Tongue (tissue), 1 donor: ENCODE measurements at regions not wholly inside any gene's neighbourhood (a gene's known extent, or its start where the extent isn't known, plus 50 kb on each side); places are given as distances from the start of the nearest gene placed in this dataset.

Experiments
- DNase-seq: peaks from one replicate; pipeline ENCODE4 v3.0.0-alpha.2; 2015

DNA sequence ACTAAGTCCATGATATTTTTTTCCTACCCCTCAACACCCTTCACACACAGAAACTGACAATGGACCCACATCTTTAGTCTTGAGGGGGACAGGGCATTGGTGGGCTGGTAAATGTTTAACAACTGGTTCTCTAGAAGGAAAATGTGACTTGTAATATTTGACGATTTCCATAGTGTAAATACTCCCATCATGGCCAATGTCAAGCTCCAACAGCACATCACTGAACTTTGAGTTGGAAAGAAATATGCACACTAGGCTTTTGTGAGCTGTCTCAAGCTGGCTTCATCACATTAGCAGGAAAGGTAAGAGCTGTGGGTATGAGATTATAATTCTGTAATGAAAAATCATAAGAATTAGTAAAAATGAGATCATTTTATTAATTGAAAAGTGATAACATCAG lies 189.9 kb upstream of the PRLR start:
- no peak for DNase-seq

DNA sequence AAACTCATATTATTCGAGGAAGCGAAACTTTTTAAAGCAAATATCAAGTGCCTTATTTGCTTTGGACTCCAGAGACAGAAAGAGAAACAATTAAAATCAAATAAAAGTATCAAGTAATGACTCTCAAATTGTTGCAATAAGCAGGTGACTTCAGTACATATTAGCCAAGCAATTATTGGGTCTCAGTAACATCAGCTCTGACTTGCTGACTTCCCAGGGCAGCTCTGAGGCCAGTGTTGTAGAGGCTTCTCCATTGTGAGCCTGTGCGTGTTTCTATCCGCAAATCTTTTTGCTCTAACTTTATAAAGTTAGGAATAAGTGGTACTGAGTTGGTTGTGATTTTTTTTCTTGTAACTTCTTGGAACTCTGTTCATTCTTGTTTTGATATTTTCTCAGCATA lies 186.8 kb upstream of the PRLR start:
- DNase-seq: no peak

DNA sequence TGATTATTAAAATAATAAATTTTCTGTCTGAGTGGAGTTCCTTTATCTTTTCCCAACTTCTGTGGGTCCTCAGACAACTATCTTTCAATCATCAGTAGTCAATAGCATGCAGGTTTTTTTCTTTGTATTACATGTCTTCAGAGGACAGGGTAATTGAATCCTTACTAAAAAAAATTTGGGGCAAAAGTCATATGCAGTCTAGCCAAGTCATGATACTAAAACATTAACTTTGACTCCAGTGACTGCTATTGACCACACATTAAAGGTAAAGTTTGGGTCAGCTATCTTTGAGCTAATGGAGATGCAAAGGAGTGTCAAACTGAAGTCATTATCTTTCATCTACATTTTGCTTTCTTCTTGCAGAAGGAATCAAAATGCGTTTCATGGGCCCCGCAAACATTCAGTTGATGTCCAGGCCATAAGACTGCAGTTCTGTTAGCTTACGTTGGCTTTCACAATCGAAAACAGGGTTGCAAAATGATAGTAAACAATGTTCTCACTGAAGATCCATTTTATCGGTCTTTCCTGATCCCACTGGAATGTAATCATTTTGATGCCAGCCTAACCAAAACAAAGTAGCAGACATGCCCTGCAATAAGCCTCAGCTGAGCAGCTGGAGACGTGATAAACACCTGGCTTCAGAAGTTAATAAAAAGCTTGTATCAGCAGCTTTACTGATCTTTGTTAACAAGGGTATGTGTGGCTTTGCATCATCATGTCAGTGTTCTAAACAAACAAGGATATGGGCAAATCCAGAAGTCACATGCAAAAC lies 186.1 kb upstream of the PRLR start:
- DNase-seq: no peak

DNA sequence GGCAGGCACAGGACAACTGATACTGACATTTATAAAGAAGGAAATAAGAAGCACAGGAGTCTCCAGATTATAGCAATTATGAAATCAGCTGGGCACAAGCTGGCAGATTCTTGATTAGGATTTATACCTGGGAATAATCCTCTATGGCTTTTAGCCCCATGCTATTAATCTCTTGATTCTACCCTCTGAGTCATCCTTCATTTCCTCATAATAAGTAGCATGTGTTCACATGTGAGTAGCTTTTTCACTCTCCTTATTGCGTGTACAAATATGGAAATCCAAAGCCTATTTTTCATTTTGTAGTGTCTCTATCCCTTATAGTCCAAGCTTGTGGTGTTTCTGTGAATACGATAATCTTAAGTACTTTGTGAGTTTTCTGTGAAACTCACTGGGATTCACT lies 185.0 kb upstream of the PRLR start:
- DNase-seq: no peak

DNA sequence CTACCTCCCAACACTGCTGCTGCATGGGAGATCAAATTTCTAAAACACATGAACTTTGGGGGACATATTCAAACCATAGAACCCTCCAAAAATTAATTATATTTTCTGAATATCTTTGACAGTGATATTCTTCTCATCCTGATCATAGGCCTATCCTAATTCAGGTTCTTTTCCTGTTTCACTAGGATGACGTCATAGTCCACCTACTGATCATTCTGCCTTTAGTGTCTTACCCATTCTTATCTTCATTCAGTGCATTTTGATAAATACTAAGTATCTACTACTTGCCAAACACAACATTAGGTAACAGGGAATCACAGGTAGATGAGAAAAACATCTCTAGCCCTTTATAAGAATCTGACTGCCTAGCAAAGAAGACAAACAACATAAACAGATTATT lies 179.1 kb upstream of the PRLR start:
- DNase-seq: no peak

DNA sequence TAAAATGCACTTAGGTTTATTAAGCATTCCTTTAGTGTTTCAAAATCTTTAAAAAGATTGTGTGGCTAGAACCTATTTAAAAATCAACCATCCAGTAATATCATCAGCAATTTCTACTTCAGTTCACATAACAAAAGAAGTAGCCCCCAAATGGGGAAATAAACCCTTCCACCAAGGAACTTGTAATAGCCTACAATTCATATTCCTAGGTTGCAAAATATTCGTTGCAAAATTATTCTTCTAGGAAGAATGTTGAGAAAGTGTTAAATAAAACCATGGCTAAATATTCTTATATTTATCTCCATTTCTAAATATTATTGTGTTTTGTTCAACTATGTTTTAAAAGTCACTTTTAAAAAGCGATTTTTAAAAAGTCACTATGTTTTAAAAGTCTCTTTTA lies 177.9 kb upstream of the PRLR start:
- DNase-seq: no peak

DNA sequence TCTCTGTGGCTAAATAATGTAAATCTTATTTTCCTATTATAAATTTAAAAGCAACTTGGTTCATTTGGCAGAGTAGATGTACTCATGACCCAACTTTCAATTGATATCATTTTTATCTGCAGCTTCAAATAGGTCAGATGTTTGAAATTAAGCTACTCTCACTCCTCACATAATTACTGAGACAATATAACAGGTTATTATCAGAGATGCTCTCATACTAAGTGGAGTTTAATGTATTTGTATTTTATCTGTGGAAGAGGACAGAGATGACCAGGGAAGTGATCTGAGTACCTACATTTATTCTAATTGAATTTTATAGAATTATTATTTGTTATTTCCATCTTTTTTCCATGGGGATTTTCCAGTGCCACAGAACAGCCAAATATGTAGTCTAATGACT lies 177.4 kb upstream of the PRLR start:
- no peak for DNase-seq

DNA sequence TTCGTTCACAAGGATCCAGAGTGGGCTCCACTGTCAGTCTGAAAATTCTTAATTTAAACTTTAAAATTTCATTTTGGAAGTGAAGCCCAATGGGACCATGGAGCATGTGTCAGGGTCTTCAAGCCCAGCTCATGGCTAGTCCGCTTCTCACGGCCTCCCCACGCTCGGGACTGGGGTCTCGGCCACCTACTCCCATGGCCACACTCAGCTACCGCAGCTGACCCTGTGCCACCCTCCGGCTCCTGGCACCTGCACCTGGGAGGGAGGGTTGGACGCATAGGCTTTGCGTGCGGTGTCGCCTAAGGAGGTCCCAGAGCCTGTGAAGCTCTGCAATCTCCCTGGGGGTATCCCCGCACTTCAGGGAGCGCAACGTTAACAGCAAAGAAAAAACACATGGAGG lies 175.7 kb upstream of the PRLR start:
- no peak for DNase-seq

DNA sequence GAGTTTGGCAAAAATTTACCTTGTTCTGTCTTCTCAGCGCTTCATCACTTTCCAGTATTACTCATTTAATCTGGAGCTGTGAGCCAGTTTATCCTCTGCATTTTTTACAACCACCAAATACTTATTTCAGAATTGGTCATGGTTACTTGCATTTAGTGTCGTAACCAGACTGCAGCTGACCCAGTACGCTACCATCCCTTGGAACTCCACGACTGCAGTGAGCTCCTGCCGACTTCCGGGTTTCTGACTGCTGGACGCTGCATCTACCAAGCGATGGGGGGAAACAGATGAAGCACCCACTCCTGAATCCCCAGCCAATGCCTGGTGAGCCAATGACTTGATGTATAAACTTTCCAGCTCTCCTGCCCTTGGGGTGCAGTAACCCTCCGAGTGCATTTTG lies 174.4 kb upstream of the PRLR start:
- DNase-seq: no peak

DNA sequence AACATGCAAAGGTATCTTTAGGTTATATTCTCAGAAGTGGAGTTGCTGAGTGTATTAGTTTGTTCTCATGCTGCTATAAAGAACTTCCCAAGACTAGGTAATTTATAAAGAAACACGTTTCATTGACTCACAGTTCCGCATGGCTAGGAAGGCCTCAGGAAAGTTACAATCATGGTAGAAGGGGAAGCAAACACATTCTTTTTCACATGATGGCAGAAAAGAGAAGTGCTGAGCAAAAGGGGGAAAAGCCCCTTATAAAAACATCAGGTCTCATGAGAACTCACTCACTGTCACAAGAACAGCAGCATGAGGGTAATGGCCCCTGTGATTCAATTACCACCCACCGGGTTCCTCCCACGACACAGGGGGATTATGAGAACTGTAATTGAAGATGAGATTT lies 163.6 kb upstream of the PRLR start:
- DNase-seq: no peak

DNA sequence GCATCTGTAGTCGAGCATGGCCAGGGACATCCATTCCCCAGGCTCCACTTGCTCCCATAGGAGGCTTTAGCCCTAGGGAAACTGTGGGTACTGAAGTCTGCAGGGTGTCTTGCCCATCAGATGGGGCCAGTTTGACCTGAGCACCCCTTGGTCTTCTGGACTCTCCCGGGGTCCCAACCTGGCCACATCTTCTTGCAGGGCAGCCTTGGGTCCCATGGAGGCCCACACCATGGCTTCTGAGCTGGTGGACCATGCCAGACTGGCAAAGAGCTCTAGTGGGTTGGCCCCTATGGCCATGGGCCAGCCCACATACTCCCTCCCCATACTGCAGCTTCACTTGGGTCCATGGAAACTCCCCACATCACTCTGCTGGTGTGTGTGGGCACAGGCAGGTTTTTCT lies 154.4 kb upstream of the PRLR start:
- no peak for DNase-seq

DNA sequence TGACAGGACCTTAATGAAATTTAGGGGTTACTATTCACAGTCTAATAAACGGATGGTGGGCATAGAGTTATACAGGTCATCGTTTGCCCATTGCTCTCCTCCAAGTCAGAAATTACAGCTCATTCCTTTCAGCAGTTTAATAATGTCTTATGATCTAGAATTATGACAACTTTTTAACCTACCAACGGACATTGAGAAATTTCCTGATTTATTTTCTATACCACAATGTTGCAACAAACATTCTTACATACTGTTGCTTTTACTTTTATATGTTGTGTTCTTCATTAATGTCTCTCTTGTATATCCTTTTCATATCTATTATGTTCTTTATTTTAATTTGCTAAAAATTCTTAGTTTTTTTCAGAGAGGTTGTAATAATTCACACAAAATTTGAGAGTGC lies 152.8 kb upstream of the PRLR start:
- no peak for DNase-seq

DNA sequence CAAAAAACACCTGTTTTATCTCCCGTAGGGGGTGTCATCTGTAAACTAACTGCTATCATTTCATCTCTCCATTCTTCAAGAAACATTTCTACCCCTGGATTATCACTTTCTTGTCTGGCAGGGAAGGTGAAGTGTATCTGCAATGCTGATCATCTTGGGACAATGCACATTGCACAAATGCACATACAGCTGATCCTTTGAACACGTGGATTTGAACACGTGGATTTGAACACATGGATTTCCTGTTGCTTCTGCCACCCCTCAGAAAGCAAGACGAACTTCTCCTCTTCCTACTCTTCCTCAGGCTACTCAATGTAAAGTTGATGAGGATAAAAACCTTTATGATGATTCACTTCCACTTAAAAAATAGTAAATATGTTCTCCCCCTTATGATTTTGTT lies 147.4 kb upstream of the PRLR start:
- DNase-seq: no peak

DNA sequence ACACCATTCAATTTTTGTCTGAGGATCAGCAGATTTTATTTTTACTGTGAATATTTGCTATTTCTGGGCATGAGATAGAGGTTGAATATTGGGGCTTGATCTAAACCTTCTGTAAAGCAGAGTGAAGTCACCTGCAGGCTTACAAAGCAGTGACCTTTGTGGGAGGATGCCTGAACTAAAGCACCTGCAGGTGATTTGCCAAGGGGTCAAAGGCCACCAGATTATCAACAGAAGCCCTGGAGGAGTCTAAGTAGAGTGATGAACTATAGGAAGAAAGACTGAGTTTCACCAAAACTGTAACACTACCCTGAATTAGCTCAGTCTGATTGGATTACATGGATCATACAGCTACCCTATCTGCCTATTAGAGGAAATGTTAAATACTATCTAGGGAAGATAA lies 144.3 kb upstream of the PRLR start:
- DNase-seq: no peak

DNA sequence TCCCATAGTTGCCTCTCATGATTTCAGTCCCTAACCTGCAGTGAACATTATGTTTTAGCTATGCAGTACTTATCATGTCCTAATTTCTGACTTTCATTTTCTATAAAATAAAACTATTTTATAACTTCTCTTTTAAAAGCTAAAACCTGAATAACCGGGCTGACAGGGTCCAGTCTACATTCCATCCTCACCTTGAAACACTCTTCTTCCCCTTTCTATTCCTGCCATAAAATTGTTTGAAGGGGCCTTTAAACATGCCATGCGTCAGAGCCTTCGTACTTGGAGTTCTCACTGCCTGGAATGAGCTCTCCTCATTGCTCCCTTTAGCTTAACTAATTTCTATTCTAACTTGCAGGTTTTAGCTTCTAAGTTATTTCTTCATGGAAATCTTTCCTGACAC lies 143.0 kb upstream of the PRLR start:
- no peak for DNase-seq

DNA sequence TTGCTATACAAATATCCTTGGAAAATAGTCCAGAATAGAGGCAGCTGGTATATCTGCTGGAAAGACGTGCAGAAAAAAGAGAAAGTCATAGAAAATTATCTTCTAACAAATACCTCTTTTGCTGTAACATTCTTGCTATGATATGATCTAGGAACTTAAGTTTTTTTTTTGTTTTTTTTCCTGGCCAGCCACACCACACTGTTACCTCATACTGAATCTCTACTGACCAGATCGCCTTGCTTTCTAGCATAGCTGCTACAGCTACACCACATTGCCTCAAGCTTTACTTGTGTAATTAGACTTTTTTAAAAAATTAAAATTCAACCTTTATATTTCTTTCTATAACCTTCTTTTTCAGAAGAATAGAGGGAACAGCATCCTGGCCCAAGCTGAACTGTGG lies 142.2 kb upstream of the PRLR start:
- no peak for DNase-seq

DNA sequence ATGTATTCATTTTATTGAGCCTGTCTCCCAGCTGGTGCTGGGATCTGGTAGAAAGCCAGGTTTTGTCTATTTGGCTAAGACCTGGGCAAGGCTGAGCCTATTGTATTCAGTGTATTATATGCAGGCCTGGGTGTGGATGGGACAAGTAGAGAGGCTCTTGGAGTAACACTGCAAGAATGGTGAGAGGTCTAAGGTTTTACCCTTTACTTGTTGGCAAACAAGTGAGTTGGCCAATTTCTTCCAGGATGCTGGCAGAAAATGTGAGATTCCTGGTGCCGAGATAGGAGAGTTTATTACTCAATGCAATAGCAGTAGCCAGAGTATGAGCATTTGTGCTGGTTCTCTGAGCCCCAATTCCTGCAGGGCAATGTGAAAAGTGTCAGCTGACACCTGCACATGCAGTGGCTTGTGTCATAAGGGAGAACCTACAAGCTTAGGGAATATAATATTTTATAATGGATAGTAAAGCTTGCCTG lies 141.7 kb upstream of the PRLR start:
- DNase-seq: peak; percentile 29

DNA sequence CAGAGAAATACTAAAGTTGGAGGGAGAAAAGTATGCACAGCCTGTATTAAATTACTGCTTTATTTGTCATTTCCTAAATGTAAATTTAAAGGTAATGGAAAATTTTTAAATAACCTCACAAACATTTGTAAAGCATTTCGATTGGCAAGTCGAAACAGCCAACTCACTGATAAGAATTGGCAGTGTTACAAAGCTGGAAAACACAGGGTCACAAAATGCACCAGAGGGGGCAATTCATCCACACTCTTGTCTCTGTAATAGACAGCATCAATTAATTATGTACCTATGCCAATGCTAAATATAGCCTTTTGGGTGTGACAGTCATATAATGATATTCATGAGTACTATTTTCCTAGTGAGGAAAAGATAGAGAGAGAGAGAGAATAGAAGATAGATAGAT lies 140.6 kb upstream of the PRLR start:
- no peak for DNase-seq

DNA sequence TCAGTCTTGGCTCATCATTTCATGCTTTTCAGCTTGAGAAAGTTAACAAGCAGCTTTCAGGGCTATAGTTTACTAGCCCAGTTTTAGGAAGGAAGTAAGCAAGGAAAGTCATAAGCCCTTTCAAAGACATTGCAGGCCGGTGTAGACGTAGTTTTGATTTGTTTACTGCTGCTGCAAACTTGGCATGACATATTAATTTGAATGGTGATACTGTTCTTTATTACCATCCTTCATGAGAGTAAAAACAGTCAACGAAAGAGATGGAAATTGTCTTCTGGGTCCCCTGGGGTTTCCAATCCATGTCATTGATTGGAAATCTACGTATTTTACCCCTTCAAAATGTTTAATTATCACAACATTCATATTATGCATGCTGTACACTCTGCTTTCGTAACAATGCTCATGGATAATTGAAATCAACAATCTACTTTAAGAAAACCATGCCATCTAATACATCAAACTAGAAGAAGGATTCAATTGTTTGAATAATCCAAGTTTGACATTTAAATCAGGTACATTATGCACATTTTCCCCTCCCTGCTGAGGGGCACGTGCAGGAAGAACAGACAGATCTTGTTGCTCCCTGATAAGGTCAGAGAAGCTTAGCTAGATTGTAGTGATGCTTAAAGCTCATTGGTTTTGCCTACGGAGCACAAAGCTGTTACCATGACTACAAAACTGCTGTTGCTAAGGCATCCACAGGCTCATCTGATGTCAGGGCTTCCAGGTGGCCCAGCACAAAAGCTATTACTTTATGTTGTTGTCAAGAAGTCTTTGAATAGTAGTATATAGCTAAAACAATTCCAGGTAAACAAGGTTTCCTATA lies 139.9 kb upstream of the PRLR start:
- peak; percentile 29 for DNase-seq

DNA sequence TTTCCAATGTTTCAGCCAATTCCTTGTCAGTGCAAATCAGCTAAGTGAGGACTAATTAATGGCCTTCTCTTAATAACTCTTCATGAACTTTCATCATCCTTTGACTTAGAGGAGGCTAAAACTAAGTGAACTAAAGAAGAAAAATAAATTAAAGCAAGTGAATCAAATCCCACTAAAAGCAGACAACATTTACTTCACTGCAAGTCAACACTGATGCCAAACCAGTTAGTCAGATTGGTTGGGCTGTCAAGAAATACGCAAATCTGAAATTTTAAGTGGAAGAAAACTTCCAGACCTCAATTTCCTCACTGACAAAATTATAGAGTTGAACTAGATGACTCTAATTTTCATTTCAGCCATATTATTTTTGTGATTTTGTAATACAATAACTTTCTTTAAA lies 137.2 kb upstream of the PRLR start:
- DNase-seq: no peak

DNA sequence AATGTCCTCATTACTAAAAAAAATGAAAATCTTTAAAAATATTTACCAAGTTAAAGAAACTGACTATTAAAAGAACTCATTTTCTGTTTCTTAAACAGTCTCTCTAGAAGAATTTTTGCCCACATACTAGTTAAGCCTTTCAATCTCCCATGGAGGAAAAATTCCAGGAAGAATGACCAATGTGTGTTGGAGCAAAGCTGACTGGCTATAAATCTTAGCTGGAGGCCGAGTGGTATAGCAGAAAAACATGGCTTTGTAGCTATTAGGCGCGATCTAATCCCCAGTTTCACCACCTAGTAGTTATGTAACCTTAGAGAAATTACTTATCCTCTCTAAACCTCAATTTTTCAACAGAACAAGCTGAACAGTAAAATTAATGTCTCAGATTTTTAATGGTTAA lies 135.5 kb upstream of the PRLR start:
- no peak for DNase-seq

DNA sequence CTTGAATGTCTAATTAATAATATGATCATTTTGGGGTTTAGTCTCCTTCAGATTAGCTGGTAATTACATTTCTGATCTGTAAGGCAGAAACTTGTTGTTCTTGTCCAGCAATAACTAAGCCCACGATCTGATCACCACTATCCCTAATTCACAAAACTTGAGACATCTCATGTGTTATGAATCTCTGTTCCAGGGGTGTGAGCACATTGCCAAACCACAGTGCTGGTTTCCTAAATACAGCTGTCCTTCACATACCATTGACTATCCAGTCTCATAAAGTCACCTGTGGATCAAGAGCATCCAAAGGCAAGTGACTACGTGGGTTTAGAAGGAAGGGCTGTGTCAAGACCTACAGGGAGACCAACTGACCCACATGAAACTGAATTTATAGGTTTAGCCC lies 134.1 kb upstream of the PRLR start:
- no peak for DNase-seq

DNA sequence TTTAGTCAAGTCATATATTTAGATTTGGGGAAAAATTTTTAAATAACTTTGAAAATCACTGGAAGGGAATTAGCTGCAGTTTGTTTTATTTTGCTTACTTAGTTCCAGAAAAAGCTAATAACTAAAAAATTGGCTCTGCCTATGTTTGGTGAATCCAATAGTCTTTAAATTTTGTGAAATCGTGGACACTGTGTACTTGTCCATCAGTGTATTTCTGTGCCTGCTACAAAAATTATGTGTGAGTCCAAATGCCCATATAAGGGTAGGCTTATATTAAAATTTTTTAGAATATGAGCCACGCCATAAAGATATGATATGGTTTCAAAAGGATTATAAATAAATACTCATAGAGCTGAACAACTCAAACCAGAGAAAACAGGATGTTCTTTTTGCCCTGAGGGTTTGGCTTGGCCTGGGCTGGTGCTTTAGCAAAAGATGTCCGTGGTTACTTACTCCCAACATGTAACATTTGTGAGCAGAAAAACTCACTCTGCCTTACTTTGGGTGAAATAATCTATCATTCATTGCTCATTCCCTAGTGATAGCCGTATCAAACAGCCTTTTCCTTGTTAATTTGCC lies 133.2 kb upstream of the PRLR start:
- no peak for DNase-seq

DNA sequence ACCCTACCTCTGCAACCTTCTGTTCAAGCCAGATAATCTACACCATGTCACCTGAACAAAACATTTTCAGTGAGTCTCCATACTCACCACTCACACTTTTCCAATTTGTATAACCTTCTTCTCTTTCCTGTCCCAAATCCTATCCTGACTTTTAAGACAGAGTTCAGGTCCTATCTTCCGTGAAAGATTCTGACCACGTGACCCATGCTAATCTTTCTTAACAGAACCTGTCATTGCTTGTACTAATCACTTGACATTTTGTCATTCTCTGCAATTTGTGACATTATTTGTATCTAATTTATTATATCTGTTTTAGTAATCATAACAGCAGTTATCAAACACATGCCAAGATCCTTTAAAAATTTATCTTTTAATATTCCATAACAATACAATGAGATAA lies 132.5 kb upstream of the PRLR start:
- DNase-seq: no peak
